ENCODE measurements at regions not wholly inside any gene's neighbourhood (a gene's known extent, or its start where the extent isn't known, plus 50 kb on each side); places are given as distances from the start of the nearest gene placed in this dataset.
A peak's percentile ranks its signal among the peaks of the same experiment; 100 is the strongest.

DNA sequence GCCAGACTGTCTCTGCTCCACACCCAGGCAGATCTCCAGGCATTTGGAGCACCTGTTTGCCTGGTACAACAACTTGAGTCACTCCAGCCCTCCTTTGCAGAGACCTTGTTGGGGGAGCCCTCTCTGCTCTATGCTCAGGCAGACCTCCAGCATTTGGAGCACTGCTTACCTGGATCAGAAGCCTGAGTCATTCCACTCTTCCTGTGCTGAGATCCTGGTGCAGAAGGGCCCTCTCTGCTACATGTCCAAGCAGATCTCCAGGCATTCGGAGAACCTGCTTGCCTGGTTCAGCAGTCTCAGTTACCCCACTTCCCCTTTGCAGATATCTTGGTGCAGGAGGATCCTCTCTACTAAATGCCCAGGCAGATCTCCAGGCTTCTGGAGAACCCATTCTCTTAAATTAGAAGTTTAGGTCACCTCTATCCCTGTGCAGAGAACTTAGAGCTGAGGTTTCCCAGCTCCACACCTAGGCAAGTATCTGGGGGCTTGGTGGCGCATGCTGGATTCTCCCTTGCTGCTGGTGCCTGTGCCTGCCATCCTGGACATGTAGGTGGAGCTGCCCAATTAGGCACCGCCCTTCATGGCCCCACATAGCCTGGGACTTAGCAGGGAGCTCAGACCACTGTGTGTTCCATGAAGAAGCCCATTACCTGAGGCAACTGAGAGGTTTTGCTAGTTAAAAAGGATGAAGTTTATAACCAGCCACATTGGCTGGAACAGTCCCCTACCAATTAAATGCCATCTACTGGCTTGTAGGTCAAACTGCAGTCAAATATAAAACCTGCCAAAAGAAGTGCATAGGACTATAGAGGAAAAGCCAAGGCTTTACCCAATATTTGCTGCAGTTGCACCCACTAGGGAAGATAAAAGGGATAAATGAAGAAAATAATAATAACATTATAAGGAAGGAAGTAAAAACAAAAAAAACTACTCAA is 97.6 kb upstream of the SLITRK6 start:
- peak; percentile 12 for DNase-seq

DNA sequence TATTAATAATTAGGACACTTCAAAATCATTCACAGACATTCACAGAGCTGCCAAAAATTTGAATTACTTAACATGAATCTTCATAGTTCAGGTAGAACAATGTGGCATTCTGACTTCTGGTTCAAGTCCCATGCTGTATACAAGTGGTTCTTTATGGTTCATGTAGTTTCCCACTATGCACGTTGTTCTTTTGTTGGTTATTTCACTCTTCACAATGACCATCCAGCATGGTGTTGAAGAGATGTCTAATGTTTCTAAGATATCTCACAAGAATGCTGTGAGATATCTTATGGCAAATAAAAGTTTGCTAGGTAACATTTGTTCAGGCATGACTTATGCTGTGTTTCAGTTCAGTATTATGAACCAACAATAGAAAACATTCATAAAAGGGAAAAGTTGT is 88.2 kb upstream of the SLITRK6 start:
- no peak for DNase-seq

DNA sequence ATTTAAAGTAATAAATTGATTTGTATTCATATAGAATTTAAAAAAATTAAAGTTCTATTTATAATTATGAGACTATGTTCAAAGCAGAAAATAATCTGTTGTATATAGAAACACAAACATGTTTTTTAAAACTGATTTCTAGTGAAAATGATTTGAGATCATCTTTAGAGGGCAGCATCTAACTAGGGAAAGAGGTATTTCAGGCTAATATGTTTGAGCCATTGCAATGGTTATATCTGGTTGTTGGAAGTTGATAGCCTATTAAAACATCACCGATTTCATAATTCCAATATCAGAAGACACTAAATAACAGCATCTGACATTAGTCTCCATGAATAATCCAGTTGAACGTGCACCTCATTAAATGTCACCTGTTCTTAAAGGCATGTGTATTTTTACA is 79.8 kb upstream of the SLITRK6 start:
- peak; percentile 15 for DNase-seq

DNA sequence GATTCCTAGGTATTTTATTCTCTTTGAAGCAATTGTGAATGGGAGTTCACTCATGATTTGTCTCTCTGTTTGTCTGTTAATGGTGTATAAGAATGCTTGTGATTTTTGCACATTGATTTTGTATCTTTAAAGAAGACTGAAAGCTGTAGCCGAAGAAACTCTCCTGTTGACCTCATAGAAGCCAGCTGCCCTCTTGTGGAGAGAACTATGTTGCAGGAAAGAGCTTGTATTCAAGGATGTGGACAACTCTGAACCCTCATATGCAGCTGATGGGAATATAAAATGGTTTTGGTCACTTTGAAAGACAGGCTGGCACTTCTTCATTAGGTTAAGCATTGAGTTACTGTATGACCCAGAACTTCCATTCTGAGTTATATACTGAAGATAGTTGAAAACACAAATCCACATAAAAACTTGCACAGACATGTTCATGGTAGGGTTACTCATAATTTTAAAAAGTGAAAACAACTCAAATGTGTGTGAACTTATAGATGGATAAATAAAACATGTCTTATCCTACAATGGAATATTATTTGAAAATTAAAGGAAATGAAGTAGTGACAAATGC is 65.8 kb upstream of the SLITRK6 start:
- peak; percentile 27 for DNase-seq

DNA sequence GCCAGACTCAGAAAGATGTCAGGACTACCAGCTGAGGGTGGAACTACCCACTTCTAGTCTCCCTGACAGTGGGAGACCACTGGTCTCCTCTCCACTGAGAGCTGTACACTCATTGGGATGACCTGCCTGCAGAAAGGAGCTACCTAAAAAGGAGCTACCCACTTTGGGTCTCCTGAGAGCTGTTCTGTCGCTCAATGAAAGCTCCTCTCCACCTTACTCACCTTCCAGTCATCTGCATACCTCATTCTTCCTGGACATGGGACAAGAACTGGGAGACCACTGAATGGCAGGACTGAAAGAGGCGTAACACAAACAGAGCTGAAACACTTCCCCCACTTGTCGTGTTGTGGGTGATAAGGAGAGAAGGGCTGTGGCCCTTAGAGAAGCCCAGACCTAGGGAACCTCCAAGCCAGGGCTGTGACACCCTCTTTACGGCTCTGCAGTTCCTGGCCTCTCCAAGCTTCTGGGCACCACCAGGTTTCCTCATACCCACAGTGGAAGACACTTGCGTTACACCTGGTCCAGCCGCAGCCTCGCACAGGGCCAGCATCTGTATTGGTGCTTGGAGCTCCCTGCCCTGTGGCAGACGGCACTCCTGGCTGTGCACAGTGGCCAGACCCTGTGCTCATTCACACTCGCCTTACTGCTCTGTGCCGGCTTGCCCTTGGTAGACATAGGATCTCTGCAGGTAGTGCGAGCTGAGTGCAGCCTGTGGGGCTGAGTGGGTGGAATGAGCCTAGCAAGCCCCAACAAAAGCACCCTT is 54.9 kb upstream of the SLITRK6 start:
- DNase-seq: no peak

DNA sequence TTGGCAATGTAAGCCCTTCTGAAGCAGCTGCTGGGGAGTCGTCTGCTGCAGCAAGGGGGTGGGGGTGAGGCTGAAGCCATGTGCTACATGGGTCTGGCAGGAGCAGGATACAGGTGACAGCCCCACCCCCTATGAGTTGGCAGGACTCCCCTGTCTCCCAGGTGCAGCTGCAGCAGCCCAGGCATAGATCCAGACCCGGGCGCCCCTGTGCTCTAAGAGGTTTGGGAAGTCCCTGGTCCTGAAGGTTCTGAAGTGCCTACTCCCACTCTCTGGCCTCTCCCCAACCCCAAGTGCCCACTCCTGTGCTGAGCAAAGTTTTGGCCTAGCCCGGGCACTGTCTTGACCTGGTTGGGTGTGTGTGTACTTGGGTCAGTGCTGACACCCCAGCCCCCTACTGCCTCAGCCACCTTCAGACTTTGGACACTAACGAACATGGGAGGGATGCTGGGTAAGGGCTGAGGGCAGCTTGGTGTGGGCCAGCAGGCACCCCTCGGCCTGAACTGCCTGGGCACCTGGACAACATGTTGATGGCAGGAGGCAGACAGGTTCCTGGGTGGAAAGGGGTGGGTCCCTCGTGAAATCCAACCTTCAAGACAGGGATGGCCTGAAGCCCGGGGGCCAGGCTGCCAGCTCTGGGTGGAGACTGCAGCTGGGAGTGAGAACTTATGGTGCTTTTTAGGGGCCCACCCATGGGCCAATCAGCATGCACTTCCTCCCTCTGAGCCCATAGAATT is 54.1 kb upstream of the SLITRK6 start:
- no peak for DNase-seq
